NCI-H446 treated with DMSO at 0.1 percent for 48 hours (cell line): ENCODE measurements at regions not wholly inside any gene's neighbourhood (a gene's known extent, or its start where the extent isn't known, plus 50 kb on each side); places are given as distances from the start of the nearest gene placed in this dataset.

ENCODE experiments used
- DNase-seq: peaks from one replicate; lab custom pipeline; 2025; lab: John Stamatoyannopoulos, UW

- no peak for DNase-seq
Observed at GRCh38 chr4:111664308-111664945, 480.8 kb upstream of the FAM241A start.

GRCh38 chr4:111666826-111667360, 478.4 kb upstream of the FAM241A start:
- no peak for DNase-seq

- no peak for DNase-seq
Observed at GRCh38 chr4:111671756-111672155, 473.5 kb upstream of the FAM241A start.

- no peak for DNase-seq
Observed at GRCh38 chr4:111675746-111676145, 469.5 kb upstream of the FAM241A start.

GRCh38 chr4:111676533-111676932, 468.7 kb upstream of the FAM241A start:
- no peak for DNase-seq

GRCh38 chr4:111678479-111678878, 466.8 kb upstream of the FAM241A start:
- DNase-seq: no peak

- DNase-seq: no peak
Observed at GRCh38 chr4:111678908-111679307, 466.3 kb upstream of the FAM241A start.

- DNase-seq: no peak
Observed at GRCh38 chr4:111681270-111681669, 464.0 kb upstream of the FAM241A start.

GRCh38 chr4:111681751-111682150, 463.5 kb upstream of the FAM241A start:
- no peak for DNase-seq

GRCh38 chr4:111685205-111685604, 460.0 kb upstream of the FAM241A start:
- DNase-seq: no peak

- DNase-seq: no peak
Observed at GRCh38 chr4:111689214-111689613, 456.0 kb upstream of the FAM241A start.

GRCh38 chr4:111689731-111690130, 455.5 kb upstream of the FAM241A start:
- DNase-seq: no peak

GRCh38 chr4:111693758-111694157, 451.5 kb upstream of the FAM241A start:
- no peak for DNase-seq

- DNase-seq: no peak
Observed at GRCh38 chr4:111695677-111696076, 449.6 kb upstream of the FAM241A start.

GRCh38 chr4:111696505-111696904, 448.7 kb upstream of the FAM241A start:
- DNase-seq: no peak

- no peak for DNase-seq
Observed at GRCh38 chr4:111697176-111697942, 447.9 kb upstream of the FAM241A start.

GRCh38 chr4:111698361-111698760, 446.9 kb upstream of the FAM241A start:
- DNase-seq: no peak

GRCh38 chr4:111699165-111699564, 446.1 kb upstream of the FAM241A start:
- DNase-seq: no peak

GRCh38 chr4:111701102-111701501, 444.2 kb upstream of the FAM241A start:
- no peak for DNase-seq

- no peak for DNase-seq
Observed at GRCh38 chr4:111707491-111707890, 437.8 kb upstream of the FAM241A start.

- no peak for DNase-seq
Observed at GRCh38 chr4:111712093-111712677, 433.1 kb upstream of the FAM241A start.

- DNase-seq: no peak
Observed at GRCh38 chr4:111713276-111713675, 432.0 kb upstream of the FAM241A start.

- DNase-seq: no peak
Observed at GRCh38 chr4:111717921-111718320, 427.3 kb upstream of the FAM241A start.
